ENCODE measurements at regions not wholly inside any gene's neighbourhood (a gene's known extent, or its start where the extent isn't known, plus 50 kb on each side); places are given as distances from the start of the nearest gene placed in this dataset.
"Not testable (repeated sequence)": the region's sequence is repeated elsewhere in the genome, so short reads cannot be mapped to it uniquely, and the experiment has no call there.

GRCh38 chr2:66094689-66095088 lies 340.2 kb upstream of the MEIS1 start:
- not testable (repeated sequence) for DNase-seq

GRCh38 chr2:66093371-66093770 lies 341.6 kb upstream of the MEIS1 start:
- no peak for DNase-seq

- no peak for DNase-seq
These were observed 349.9 kb upstream of the MEIS1 start for GRCh38 chr2:66084948-66085590.

- DNase-seq: no peak
These were observed 352.3 kb upstream of the MEIS1 start for GRCh38 chr2:66082581-66082980.

GRCh38 chr2:66080127-66080526 lies 354.8 kb upstream of the MEIS1 start:
- no peak for DNase-seq

- DNase-seq: no peak
These were observed 361.8 kb upstream of the MEIS1 start for GRCh38 chr2:66073172-66073571.

GRCh38 chr2:66070721-66071602 lies 364.0 kb upstream of the MEIS1 start:
- DNase-seq: no peak

- DNase-seq: no peak
These were observed 364.8 kb upstream of the MEIS1 start for GRCh38 chr2:66069937-66070720.

GRCh38 chr2:66066032-66066431 lies 368.9 kb upstream of the MEIS1 start:
- DNase-seq: no peak

- DNase-seq: no peak
These were observed 375.6 kb upstream of the MEIS1 start for GRCh38 chr2:66059332-66059731.

- DNase-seq: no peak
These were observed 376.2 kb upstream of the MEIS1 start for GRCh38 chr2:66058675-66059074.

GRCh38 chr2:66057844-66058243 lies 377.1 kb upstream of the MEIS1 start:
- no peak for DNase-seq

- DNase-seq: no peak
These were observed 384.5 kb upstream of the MEIS1 start for GRCh38 chr2:66050392-66050791.

- no peak for DNase-seq
These were observed 386.3 kb upstream of the MEIS1 start for GRCh38 chr2:66048667-66049066.

- no peak for DNase-seq
These were observed 392.8 kb upstream of the MEIS1 start for GRCh38 chr2:66041902-66042657.

GRCh38 chr2:66036948-66037347 lies 398.0 kb upstream of the MEIS1 start:
- no peak for DNase-seq

GRCh38 chr2:66034467-66034866 lies 400.5 kb upstream of the MEIS1 start:
- no peak for DNase-seq

- DNase-seq: no peak
These were observed 402.6 kb upstream of the MEIS1 start for GRCh38 chr2:66032226-66032775.

GRCh38 chr2:66031236-66031635 lies 403.7 kb upstream of the MEIS1 start:
- DNase-seq: no peak

- no peak for DNase-seq
These were observed 404.4 kb upstream of the MEIS1 start for GRCh38 chr2:66030553-66030952.

GRCh38 chr2:66024391-66024790 lies 410.5 kb upstream of the MEIS1 start:
- no peak for DNase-seq

- DNase-seq: no peak
These were observed 413.6 kb upstream of the MEIS1 start for GRCh38 chr2:66021296-66021695.

GRCh38 chr2:66017763-66018162 lies 417.2 kb upstream of the MEIS1 start:
- DNase-seq: no peak

All from stimulated activated CD4-positive, alpha-beta T cell treated with anti-CD3 and anti-CD28 coated beads, Interleukin-2, amount 100 ng/mL, for 24 hours (primary cell).